KOPT-K1 (cell line): ENCODE measurements at regions not wholly inside any gene's neighbourhood (a gene's known extent, or its start where the extent isn't known, plus 50 kb on each side); places are given as distances from the start of the nearest gene placed in this dataset.

Experiments used
- H3K27ac ChIP-seq: fragments of 200-600 bp; sonication (generic); 2 replicates; pipeline ENCODE4 v1.5.1; 2016; ENCODE audit warnings: antibody characterized with exemption, mild to moderate bottlenecking, low read depth, low read length; ENCODE audit not compliant: poor library complexity, severe bottlenecking
- H3K36me3 ChIP-seq: fragments of 200-600 bp; sonication (generic); 2 replicates; pipeline ENCODE4 v1.5.1; 2017; ENCODE audit warnings: antibody characterized with exemption, mild to moderate bottlenecking, low read length, moderate library complexity; ENCODE audit not compliant: insufficient read depth
- H3K9me3 ChIP-seq: fragments of 200-600 bp; sonication (generic); 2 replicates; pipeline ENCODE4 v1.5.1; 2017; ENCODE audit warnings: antibody characterized with exemption, low read length, mild to moderate bottlenecking; ENCODE audit not compliant: insufficient read depth, poor library complexity, severe bottlenecking

- Histone ChIP-seq H3K36me3 (no peaks in the 10 kb centered on the region), H3K27ac (no peak overlapping the region), H3K9me3 (no peaks in the 10 kb centered on the region)
These were observed 166.2 kb downstream of the DLEU7 start for GRCh38 chr13:50677258-50677657.

- H3K27ac ChIP-seq: no peak overlapping the region
- no peaks in the 10 kb centered on the region for H3K36me3 ChIP-seq
- H3K9me3 ChIP-seq: no peaks in the 10 kb centered on the region
These were observed 165.6 kb downstream of the DLEU7 start for GRCh38 chr13:50677687-50678463.

GRCh38 chr13:50678464-50679162 is 164.9 kb downstream of the DLEU7 start:
- Histone ChIP-seq H3K9me3 (no peaks in the 10 kb centered on the region), H3K36me3 (no peaks in the 10 kb centered on the region), H3K27ac (no peak overlapping the region)

GRCh38 chr13:50679321-50679720 is 164.2 kb downstream of the DLEU7 start:
- Histone ChIP-seq H3K36me3 (no peaks in the 10 kb centered on the region), H3K9me3 (no peaks in the 10 kb centered on the region), H3K27ac (no peak overlapping the region)

- no peak overlapping the region for H3K27ac ChIP-seq
- H3K36me3 ChIP-seq: no peaks in the 10 kb centered on the region
- no peaks in the 10 kb centered on the region for H3K9me3 ChIP-seq
These were observed 161.5 kb downstream of the DLEU7 start for GRCh38 chr13:50682002-50682401.

GRCh38 chr13:50682966-50683365 is 160.5 kb downstream of the DLEU7 start:
- H3K36me3 ChIP-seq: no peaks in the 10 kb centered on the region
- H3K9me3 ChIP-seq: no peaks in the 10 kb centered on the region
- H3K27ac ChIP-seq: no peak overlapping the region

- H3K9me3 ChIP-seq: no peaks in the 10 kb centered on the region
- no peak overlapping the region for H3K27ac ChIP-seq
- H3K36me3 ChIP-seq: no peaks in the 10 kb centered on the region
These were observed 159.1 kb downstream of the DLEU7 start for GRCh38 chr13:50684366-50684765.

- no peaks in the 10 kb centered on the region for H3K36me3 ChIP-seq
- H3K9me3 ChIP-seq: no peaks in the 10 kb centered on the region
- peak overlapping the region; percentile 50 for H3K27ac ChIP-seq
These were observed 158.0 kb downstream of the DLEU7 start for GRCh38 chr13:50685491-50685890.

GRCh38 chr13:50685956-50686355 is 157.5 kb downstream of the DLEU7 start:
- Histone ChIP-seq H3K36me3 (no peaks in the 10 kb centered on the region), H3K9me3 (no peaks in the 10 kb centered on the region), H3K27ac (peak overlapping the region; percentile 50)

- Histone ChIP-seq H3K36me3 (no peaks in the 10 kb centered on the region), H3K27ac (peak overlapping the region; percentile 50), H3K9me3 (no peaks in the 10 kb centered on the region)
These were observed 156.9 kb downstream of the DLEU7 start for GRCh38 chr13:50686551-50686950.

- H3K36me3 ChIP-seq: no peaks in the 10 kb centered on the region
- H3K27ac ChIP-seq: peak overlapping the region; percentile 50
- H3K9me3 ChIP-seq: no peaks in the 10 kb centered on the region
These were observed 155.9 kb downstream of the DLEU7 start for GRCh38 chr13:50687545-50687944.

- no peaks in the 10 kb centered on the region for H3K9me3 ChIP-seq
- H3K36me3 ChIP-seq: no peaks in the 10 kb centered on the region
- H3K27ac ChIP-seq: no peak overlapping the region
These were observed 153.5 kb downstream of the DLEU7 start for GRCh38 chr13:50690006-50690405.

GRCh38 chr13:50691176-50691680 is 152.3 kb downstream of the DLEU7 start:
- H3K9me3 ChIP-seq: peaks cover 1% of the 10 kb centered on the region
- H3K36me3 ChIP-seq: no peaks in the 10 kb centered on the region
- H3K27ac ChIP-seq: peak overlapping the region; percentile 33

- H3K36me3 ChIP-seq: no peaks in the 10 kb centered on the region
- H3K27ac ChIP-seq: peak overlapping the region; percentile 33
- peaks cover 7% of the 10 kb centered on the region for H3K9me3 ChIP-seq
These were observed 151.7 kb downstream of the DLEU7 start for GRCh38 chr13:50691681-50692263.

GRCh38 chr13:50692396-50692915 is 151.0 kb downstream of the DLEU7 start:
- Histone ChIP-seq H3K27ac (no peak overlapping the region), H3K9me3 (peaks cover 8% of the 10 kb centered on the region), H3K36me3 (no peaks in the 10 kb centered on the region)
